HFFc6 (cell line): ENCODE measurements at regions not wholly inside any gene's neighbourhood (a gene's known extent, or its start where the extent isn't known, plus 50 kb on each side); places are given as distances from the start of the nearest gene placed in this dataset.
A peak's percentile ranks its signal among the peaks of the same experiment; 100 is the strongest.

ENCODE experiments used
- DNase-seq: peaks from one replicate; pipeline ENCODE4 v3.0.0-alpha.2; 2018
- H3K27ac Mint-ChIP-seq: 2 replicates; pipeline ENCODE4 v1.8.0; 2020; ENCODE audit warnings: mild to moderate bottlenecking, mixed read lengths
- H3K27me3 Mint-ChIP-seq: 2 replicates; pipeline ENCODE4 v1.8.0; 2021; ENCODE audit warnings: mild to moderate bottlenecking, moderate library complexity, mixed read lengths; ENCODE audit not compliant: insufficient read depth
- H3K36me3 Mint-ChIP-seq: 2 replicates; pipeline ENCODE4 v1.8.0; 2021; ENCODE audit warnings: low read depth, mixed read lengths
- H3K4me1 Mint-ChIP-seq: 2 replicates; pipeline ENCODE4 v1.8.0; 2020; ENCODE audit warnings: low read depth, mixed read lengths
- H3K4me3 Mint-ChIP-seq: 2 replicates; pipeline ENCODE4 v1.8.0; 2020; ENCODE audit warnings: mild to moderate bottlenecking, moderate library complexity, mixed read lengths
- H3K9me3 Mint-ChIP-seq: 2 replicates; pipeline ENCODE4 v1.8.0; 2020; ENCODE audit warnings: mild to moderate bottlenecking, mixed read lengths
- TF ChIP-seq, protein P1 (sequence below): fragments of 200-600 bp; sonication (generic); IDR thresholded peaks from 2 replicates; pipeline ENCODE4 v1.5.0; 2021; ENCODE audit warnings: antibody characterized with exemption, mild to moderate bottlenecking

DNA sequence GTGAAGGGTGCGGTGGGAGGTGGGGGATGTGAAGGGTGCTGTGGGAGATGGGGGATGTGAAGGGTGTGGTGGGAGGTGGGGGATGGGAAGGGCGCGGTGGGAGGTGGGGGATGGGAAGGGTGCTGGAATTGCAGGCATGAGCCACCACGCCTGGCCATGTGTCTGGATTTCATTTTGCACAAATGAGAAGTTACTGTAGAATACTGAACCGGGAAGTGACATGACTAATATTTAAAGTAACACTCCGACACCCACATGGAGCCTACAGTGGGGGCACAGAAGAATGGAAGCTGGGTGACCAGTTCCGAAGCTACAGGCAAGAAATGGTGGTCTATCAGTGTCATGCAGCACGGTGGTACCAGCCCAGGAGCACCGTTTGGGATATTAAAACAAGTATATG, 69.9 kb upstream of the SPTLC1 start:
- TF ChIP-seq, protein P1, sequence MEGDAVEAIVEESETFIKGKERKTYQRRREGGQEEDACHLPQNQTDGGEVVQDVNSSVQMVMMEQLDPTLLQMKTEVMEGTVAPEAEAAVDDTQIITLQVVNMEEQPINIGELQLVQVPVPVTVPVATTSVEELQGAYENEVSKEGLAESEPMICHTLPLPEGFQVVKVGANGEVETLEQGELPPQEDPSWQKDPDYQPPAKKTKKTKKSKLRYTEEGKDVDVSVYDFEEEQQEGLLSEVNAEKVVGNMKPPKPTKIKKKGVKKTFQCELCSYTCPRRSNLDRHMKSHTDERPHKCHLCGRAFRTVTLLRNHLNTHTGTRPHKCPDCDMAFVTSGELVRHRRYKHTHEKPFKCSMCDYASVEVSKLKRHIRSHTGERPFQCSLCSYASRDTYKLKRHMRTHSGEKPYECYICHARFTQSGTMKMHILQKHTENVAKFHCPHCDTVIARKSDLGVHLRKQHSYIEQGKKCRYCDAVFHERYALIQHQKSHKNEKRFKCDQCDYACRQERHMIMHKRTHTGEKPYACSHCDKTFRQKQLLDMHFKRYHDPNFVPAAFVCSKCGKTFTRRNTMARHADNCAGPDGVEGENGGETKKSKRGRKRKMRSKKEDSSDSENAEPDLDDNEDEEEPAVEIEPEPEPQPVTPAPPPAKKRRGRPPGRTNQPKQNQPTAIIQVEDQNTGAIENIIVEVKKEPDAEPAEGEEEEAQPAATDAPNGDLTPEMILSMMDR = no peak
- no peak for DNase-seq
- H3K36me3 Mint-ChIP-seq = no peaks in the 10 kb centered on the region
- peaks cover 14% of the 10 kb centered on the region for H3K4me1 Mint-ChIP-seq
- no peaks in the 10 kb centered on the region; the same call in 1 of the 2 replicates for H3K27me3 Mint-ChIP-seq
- H3K4me3 Mint-ChIP-seq = no peak overlapping the region
- H3K27ac Mint-ChIP-seq = no peak overlapping the region
- no peaks in the 10 kb centered on the region for H3K9me3 Mint-ChIP-seq

DNA sequence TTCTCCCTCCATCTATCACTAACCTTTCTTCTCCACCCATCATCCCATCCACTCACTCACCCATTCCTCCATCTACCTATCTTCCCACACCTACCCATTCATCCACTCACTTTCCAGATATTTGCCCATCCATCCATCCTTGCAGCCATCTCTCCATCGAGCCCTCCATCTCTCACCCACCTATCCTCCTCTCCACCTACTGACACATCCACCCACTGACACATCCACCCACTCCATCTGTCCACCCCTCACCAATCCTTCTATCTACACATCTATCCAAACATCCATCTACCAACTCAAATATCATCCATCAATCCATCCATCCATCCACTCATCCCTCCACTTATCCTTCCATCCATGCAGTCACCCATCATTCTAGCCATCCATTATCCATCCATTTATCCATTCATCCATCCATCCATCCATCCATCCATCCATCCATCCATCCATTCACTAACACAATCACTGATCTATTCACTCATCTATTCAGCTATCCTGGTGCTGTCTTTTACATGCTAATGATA, 68.9 kb upstream of the SPTLC1 start:
- Mint-ChIP-seq H3K27me3 (no peaks in the 10 kb centered on the region; the same call in 1 of the 2 replicates), H3K36me3 (no peaks in the 10 kb centered on the region), H3K9me3 (no peaks in the 10 kb centered on the region), H3K4me1 (peaks cover 22% of the 10 kb centered on the region), H3K27ac (no peak overlapping the region), H3K4me3 (no peak overlapping the region)
- no peak for DNase-seq
- TF ChIP-seq, protein P1 = no peak

DNA sequence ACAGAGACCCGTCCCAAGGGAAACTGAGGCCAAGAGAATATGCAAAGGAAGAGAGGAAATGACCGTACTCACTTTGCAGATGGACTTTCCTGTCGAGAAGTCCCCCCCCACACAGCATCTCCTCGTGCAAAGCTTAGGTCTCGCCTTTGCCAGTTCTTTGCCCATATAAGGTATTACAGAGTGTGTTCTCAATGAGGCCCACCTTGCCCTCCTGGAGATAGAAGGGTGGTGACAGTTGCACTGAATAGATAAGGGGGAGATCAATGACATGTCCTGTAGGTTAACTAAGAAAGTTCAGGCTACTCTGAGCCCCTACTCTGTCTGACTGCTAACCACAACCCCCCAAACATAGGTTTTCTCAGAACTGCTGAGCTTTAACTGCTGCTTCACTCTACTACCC, 68.2 kb upstream of the SPTLC1 start:
- Mint-ChIP-seq H3K27me3 (no peaks in the 10 kb centered on the region; the same call in 1 of the 2 replicates), H3K27ac (no peak overlapping the region), H3K9me3 (no peaks in the 10 kb centered on the region), H3K36me3 (no peaks in the 10 kb centered on the region), H3K4me1 (peaks cover 22% of the 10 kb centered on the region), H3K4me3 (no peak overlapping the region)
- TF ChIP-seq, protein P1 = no peak
- no peak for DNase-seq

DNA sequence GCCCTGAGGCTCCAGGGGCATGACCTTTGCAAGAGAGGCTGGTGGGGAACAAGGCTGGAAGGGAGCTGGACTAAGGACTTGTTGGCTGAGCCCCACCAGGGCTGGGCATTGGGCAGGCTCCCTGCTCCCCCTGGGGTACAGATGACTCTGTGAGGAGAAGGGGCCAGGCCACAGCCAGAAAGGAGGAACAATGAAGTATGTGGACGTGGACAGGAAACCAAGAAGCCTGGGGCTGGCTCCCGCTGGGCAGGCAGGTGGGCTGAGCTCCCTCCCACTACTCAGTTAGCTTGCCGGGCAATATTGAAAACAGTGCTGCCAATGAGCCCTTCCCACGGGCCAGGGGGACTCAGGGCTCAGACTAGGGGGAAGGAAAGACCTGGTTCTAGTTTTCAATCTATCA, 66.1 kb upstream of the SPTLC1 start:
- Mint-ChIP-seq H3K27ac (peak overlapping the region; percentile 89), H3K9me3 (no peaks in the 10 kb centered on the region)

DNA sequence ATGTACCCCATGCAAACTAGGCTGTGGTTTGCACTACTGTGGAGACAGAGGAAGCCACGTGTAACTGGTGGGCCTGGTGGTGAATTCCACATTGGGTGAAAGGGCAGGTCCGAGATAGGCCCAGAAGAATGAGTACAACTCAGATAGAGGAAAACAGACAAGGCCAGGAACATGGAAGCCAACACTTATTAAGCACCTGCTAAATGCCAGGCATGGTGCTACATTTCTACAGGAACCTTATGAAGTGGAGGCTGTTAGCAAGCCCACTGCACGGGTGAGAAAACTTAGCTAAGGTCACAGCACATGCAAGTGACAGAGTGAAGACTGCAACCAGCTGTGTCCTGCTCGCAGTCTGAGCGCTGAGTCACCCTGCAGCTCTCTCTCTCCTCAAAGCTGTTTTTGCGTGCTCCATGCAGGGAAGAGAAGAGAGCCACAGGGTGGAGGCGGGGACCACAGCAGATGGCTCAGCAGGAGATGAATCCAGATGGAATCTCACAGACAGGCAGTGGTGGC, 65.5 kb upstream of the SPTLC1 start:
- Mint-ChIP-seq H3K4me3 (peak overlapping the region; percentile 54; the same call in 1 of the 2 replicates), H3K9me3 (no peaks in the 10 kb centered on the region), H3K27ac (peak overlapping the region; percentile 89)

More for the DNA sequence above, 66.1 kb upstream of the SPTLC1 start:
- TF ChIP-seq, protein P1 = no peak
- Mint-ChIP-seq H3K4me1 (peaks cover 22% of the 10 kb centered on the region), H3K27me3 (no peaks in the 10 kb centered on the region; the same call in 1 of the 2 replicates), H3K4me3 (0 out of 2 replicates have a peak overlapping the region, but pooled peaks have one; percentile 54), H3K36me3 (no peaks in the 10 kb centered on the region)
- DNase-seq = no peak

More for the DNA sequence above, 65.5 kb upstream of the SPTLC1 start:
- Mint-ChIP-seq H3K36me3 (no peaks in the 10 kb centered on the region), H3K27me3 (no peaks in the 10 kb centered on the region; the same call in 1 of the 2 replicates), H3K4me1 (peaks cover 22% of the 10 kb centered on the region)
- TF ChIP-seq, protein P1 = no peak
- DNase-seq = peak; percentile 88
